Tibial nerve (tissue), 4 donors: ENCODE measurements at regions not wholly inside any gene's neighbourhood (a gene's known extent, or its start where the extent isn't known, plus 50 kb on each side); places are given as distances from the start of the nearest gene placed in this dataset.

Experiments used
- EP300 ChIP-seq, 2 donors: sonication (generic); formaldehyde crosslinking; IDR thresholded peaks; one replicate each; pipeline ENCODE4 v1.6.1; 2017; ENCODE audit warnings: antibody characterized with exemption in 2 of 2, mild to moderate bottlenecking in 1 of 2
- TF ChIP-seq, protein P1 (sequence below), 5 experiments: fragments of 200-600 bp in 3 of 5; fragments of 450-650 bp in 2 of 5; sonication (generic) in 3 of 5; IDR thresholded peaks; one replicate each; pipeline ENCODE4 v1.5.1; 2016 to 2019; ENCODE audit warnings: antibody characterized with exemption in 5 of 5, mild to moderate bottlenecking in 3 of 5, moderate library complexity in 2 of 5

DNA sequence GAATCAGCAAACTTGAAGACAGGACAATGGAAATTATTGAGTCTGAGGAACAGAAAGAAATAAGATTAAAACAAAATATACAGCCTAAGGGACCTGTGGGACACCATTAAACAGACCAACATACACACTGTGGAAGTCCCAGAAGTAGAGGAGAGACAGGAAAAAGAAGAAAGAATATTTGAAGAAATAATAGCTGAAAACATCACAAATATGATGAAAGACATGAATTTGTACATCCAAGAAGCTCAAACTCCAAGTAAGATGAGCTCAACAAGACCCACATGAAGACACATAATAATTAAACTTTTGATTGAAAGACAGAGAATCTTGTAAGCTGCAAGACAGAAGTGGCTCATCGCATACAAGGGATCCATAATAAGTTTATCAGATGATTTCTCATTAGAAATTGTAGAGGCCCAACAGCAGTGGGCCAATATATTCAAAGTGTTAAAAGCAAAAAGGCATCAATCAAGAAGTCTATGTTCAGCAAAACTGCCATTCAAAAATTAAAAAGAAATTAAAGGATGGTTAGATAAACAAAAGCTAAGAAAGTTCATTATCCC, 311.3 kb upstream of the ADGRL2 start:
- TF ChIP-seq EP300 (IDR thresholded peaks at IDR 0.05), result no peak
- TF ChIP-seq, protein P1, sequence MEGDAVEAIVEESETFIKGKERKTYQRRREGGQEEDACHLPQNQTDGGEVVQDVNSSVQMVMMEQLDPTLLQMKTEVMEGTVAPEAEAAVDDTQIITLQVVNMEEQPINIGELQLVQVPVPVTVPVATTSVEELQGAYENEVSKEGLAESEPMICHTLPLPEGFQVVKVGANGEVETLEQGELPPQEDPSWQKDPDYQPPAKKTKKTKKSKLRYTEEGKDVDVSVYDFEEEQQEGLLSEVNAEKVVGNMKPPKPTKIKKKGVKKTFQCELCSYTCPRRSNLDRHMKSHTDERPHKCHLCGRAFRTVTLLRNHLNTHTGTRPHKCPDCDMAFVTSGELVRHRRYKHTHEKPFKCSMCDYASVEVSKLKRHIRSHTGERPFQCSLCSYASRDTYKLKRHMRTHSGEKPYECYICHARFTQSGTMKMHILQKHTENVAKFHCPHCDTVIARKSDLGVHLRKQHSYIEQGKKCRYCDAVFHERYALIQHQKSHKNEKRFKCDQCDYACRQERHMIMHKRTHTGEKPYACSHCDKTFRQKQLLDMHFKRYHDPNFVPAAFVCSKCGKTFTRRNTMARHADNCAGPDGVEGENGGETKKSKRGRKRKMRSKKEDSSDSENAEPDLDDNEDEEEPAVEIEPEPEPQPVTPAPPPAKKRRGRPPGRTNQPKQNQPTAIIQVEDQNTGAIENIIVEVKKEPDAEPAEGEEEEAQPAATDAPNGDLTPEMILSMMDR (IDR thresholded peaks at IDR 0.05), result no peak
